ENCODE measurements at regions not wholly inside any gene's neighbourhood (a gene's known extent, or its start where the extent isn't known, plus 50 kb on each side); places are given as distances from the start of the nearest gene placed in this dataset.
"Not testable (repeated sequence)": the region's sequence is repeated elsewhere in the genome, so short reads cannot be mapped to it uniquely, and the experiment has no call there.

- TF ChIP-seq CTCF (conservative IDR thresholded peaks at IDR 0.05), result no peak
- no peak overlapping the region for H3K27ac ChIP-seq
Measured at GRCh38 chr3:27553886-27554540, 69.8 kb upstream of the SLC4A7 start.

GRCh38 chr3:27552708-27553107 is 68.5 kb upstream of the SLC4A7 start:
- not testable (repeated sequence) for H3K27ac ChIP-seq

GRCh38 chr3:27551413-27551812 is 67.2 kb upstream of the SLC4A7 start:
- not testable (repeated sequence) for H3K27ac ChIP-seq

- H3K27ac ChIP-seq, result no peak overlapping the region
Measured at GRCh38 chr3:27545061-27545460, 60.9 kb upstream of the SLC4A7 start.

GRCh38 chr3:27544372-27544865 is 60.2 kb upstream of the SLC4A7 start:
- TF ChIP-seq CTCF (conservative IDR thresholded peaks at IDR 0.05), result no peak
- no peak overlapping the region for H3K27ac ChIP-seq

More at GRCh38 chr3:27545061-27545460, 60.9 kb upstream of the SLC4A7 start:
- TF ChIP-seq CTCF (conservative IDR thresholded peaks at IDR 0.05), result no peak

- no peak overlapping the region for H3K27ac ChIP-seq
- TF ChIP-seq CTCF (conservative IDR thresholded peaks at IDR 0.05), result no peak
Measured at GRCh38 chr3:27542476-27542875, 58.3 kb upstream of the SLC4A7 start.

- H3K27ac ChIP-seq, result no peak overlapping the region
- no peak for TF ChIP-seq CTCF (conservative IDR thresholded peaks at IDR 0.05)
Measured at GRCh38 chr3:27540231-27540630, 56.0 kb upstream of the SLC4A7 start.

GRCh38 chr3:27536491-27536890 is 52.3 kb upstream of the SLC4A7 start:
- no peak for TF ChIP-seq CTCF (conservative IDR thresholded peaks at IDR 0.05)
- H3K27ac ChIP-seq, result no peak overlapping the region

Measured in VCaP (cell line).